ENCODE measurements at regions not wholly inside any gene's neighbourhood (a gene's known extent, or its start where the extent isn't known, plus 50 kb on each side); places are given as distances from the start of the nearest gene placed in this dataset.

GRCh38 chr1:29393451-29393826 lies 157.1 kb downstream of the PTPRU start:
- Mint-ChIP-seq H3K4me3 (no peak overlapping the region), H3K9me3 (no peaks in the 10 kb centered on the region), H3K27me3 (ENCODE audit: insufficient read depth, low read depth) (peaks cover 13% of the 10 kb centered on the region), H3K27ac (no peak overlapping the region), H3K4me1 (no peaks in the 10 kb centered on the region), H3K36me3 (no peaks in the 10 kb centered on the region)
- Histone ChIP-seq H3K4me3 (no peak overlapping the region), H3K9me3 (ENCODE audit: low read depth) (no peaks in the 10 kb centered on the region), H3K4me2 (no peak overlapping the region), H3K4me1 (peaks cover 3% of the 10 kb centered on the region), H3K9ac (no peak overlapping the region), H3K79me2 (ENCODE audit: low read depth) (no peaks in the 10 kb centered on the region), H4K20me1 (ENCODE audit: low read depth) (no peaks in the 10 kb centered on the region), H3K27me3 (no peaks in the 10 kb centered on the region), H3K36me3 (no peaks in the 10 kb centered on the region), H3K27ac (no peak overlapping the region), H3F3A (ENCODE audit: low read depth) (no peaks in the 10 kb centered on the region), H2AFZ (replicated peaks) (no peak overlapping the region)
- TF ChIP-seq CTCF (IDR thresholded peaks at IDR 0.05) (no peak), EZH2phosphoT487 (IDR thresholded peaks at IDR 0.05) (no peak), EZH2 (IDR thresholded peaks at IDR 0.05) (no peak)
- DNase-seq (ENCODE audit: low spot score): no peak

- no peaks in the 10 kb centered on the region for H3K36me3 ChIP-seq
- H3K4me3 ChIP-seq: no peak overlapping the region
- Mint-ChIP-seq H3K27ac (peak overlapping the region; percentile 58), H3K9me3 (no peaks in the 10 kb centered on the region), H3K27me3 (ENCODE audit: insufficient read depth, low read depth) (peaks cover 13% of the 10 kb centered on the region), H3K4me1 (no peaks in the 10 kb centered on the region), H3K4me3 (peak overlapping the region; percentile 25), H3K36me3 (no peaks in the 10 kb centered on the region)
- no peak overlapping the region for H2AFZ ChIP-seq (replicated peaks)
- no peak for TF ChIP-seq EZH2phosphoT487 (IDR thresholded peaks at IDR 0.05)
- no peak for TF ChIP-seq EZH2 (IDR thresholded peaks at IDR 0.05)
- TF ChIP-seq CTCF (IDR thresholded peaks at IDR 0.05): no peak
- H3F3A ChIP-seq (ENCODE audit: low read depth): no peaks in the 10 kb centered on the region
- H3K79me2 ChIP-seq (ENCODE audit: low read depth): no peaks in the 10 kb centered on the region
- no peaks in the 10 kb centered on the region for H3K27me3 ChIP-seq
- no peaks in the 10 kb centered on the region for H3K9me3 ChIP-seq (ENCODE audit: low read depth)
- no peak overlapping the region for H3K4me2 ChIP-seq
- no peaks in the 10 kb centered on the region for H4K20me1 ChIP-seq (ENCODE audit: low read depth)
- peaks cover 3% of the 10 kb centered on the region for H3K4me1 ChIP-seq
- H3K9ac ChIP-seq: no peak overlapping the region
- no peak for DNase-seq (ENCODE audit: low spot score)
- H3K27ac ChIP-seq: no peak overlapping the region
Observed at GRCh38 chr1:29392486-29393450, 156.4 kb downstream of the PTPRU start.

GRCh38 chr1:29392036-29392435 lies 155.7 kb downstream of the PTPRU start:
- peaks cover 13% of the 10 kb centered on the region for H3K27me3 Mint-ChIP-seq (ENCODE audit: insufficient read depth, low read depth)
- Histone ChIP-seq H3K9ac (no peak overlapping the region), H3K4me1 (peaks cover 3% of the 10 kb centered on the region), H3K9me3 (ENCODE audit: low read depth) (no peaks in the 10 kb centered on the region), H3K4me2 (no peak overlapping the region), H4K20me1 (ENCODE audit: low read depth) (no peaks in the 10 kb centered on the region), H3F3A (ENCODE audit: low read depth) (no peaks in the 10 kb centered on the region), H3K36me3 (no peaks in the 10 kb centered on the region), H3K27ac (no peak overlapping the region), H3K27me3 (no peaks in the 10 kb centered on the region), H3K79me2 (ENCODE audit: low read depth) (no peaks in the 10 kb centered on the region), H2AFZ (replicated peaks) (no peak overlapping the region), H3K4me3 (no peak overlapping the region)
- no peaks in the 10 kb centered on the region for H3K9me3 Mint-ChIP-seq
- H3K4me1 Mint-ChIP-seq: no peaks in the 10 kb centered on the region
- H3K27ac Mint-ChIP-seq: peak overlapping the region; percentile 69
- H3K36me3 Mint-ChIP-seq: no peaks in the 10 kb centered on the region
- no peak for DNase-seq (ENCODE audit: low spot score)
- no peak for TF ChIP-seq CTCF (IDR thresholded peaks at IDR 0.05)
- no peak for TF ChIP-seq EZH2phosphoT487 (IDR thresholded peaks at IDR 0.05)
- no peak for TF ChIP-seq EZH2 (IDR thresholded peaks at IDR 0.05)
- no peak overlapping the region for H3K4me3 Mint-ChIP-seq

Data from neural progenitor cell (in vitro differentiated cells).